ENCODE measurements at regions not wholly inside any gene's neighbourhood (a gene's known extent, or its start where the extent isn't known, plus 50 kb on each side); places are given as distances from the start of the nearest gene placed in this dataset.
A peak's percentile ranks its signal among the peaks of the same experiment; 100 is the strongest.
"Not testable (repeated sequence)": the region's sequence is repeated elsewhere in the genome, so short reads cannot be mapped to it uniquely, and the experiment has no call there.

DNA sequence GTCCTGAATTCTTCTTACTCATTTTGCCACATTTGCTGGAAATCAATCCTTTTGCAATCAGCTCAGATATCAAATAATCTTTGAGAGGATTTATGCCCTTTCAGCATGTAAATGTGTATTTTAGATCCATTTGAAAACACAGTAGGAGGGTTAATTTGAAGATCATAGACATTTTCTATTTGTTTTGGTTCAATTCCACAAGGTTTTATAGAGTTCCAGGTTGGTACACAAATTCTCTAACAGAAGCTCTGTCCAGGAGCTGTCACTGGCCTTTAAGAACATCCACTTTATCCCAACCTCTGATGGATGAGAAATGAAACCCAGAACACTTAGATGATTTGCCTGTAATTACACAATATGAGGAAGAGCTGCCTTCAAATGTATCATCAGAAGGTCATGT lies 157.3 kb upstream of the CHAC2 start:
- no peak overlapping the region for H3K27ac Mint-ChIP-seq
- POLR2A ChIA-PET: no interaction called here
- CTCF ChIA-PET: no interaction called here

DNA sequence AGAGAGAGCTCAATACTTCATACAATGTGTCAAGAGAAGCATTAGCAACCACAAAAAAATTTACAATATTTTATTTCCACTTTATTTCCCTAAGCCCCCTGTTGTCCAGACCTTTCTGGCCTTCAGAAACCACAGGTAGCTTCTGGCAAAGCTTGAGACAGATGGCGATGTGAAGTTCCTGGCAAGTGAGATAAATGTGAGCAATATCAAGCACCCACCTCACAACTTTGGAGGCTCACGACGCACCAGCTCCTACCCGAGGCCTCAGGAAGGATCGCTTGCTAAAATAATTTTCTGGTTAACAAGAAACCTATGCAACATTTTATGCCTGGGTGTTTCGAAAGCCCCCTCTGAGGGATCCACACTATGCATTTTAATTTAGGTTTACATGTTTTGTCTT lies 158.1 kb upstream of the CHAC2 start:
- H3K4me1 Mint-ChIP-seq: no peaks in the 10 kb centered on the region
- no peak for DNase-seq
- Histone ChIP-seq H3K4me1 (ENCODE audit: insufficient read depth, low read length) (no peaks in the 10 kb centered on the region), H3K27me3 (ENCODE audit: insufficient read depth, low read length, poor library complexity, severe bottlenecking) (no peaks in the 10 kb centered on the region), H3K36me3 (ENCODE audit: insufficient read depth, low read length) (no peaks in the 10 kb centered on the region), H3K4me3 (ENCODE audit: low read length) (no peak overlapping the region), H3K27ac (ENCODE audit: low read depth, low read length) (no peak overlapping the region), H3K9me3 (ENCODE audit: low read length) (no peaks in the 10 kb centered on the region)
- POLR2A ChIA-PET: no interaction called here
- H3K36me3 Mint-ChIP-seq: no peaks in the 10 kb centered on the region
- CTCF ChIA-PET: no interaction called here
- peaks cover 1 to 5% of the 10 kb centered on the region in 2 donors for H3K27me3 Mint-ChIP-seq
- H3K27ac Mint-ChIP-seq: no peak overlapping the region
- H3K4me3 Mint-ChIP-seq: no peak overlapping the region
- H3K9me3 Mint-ChIP-seq: no peaks in the 10 kb centered on the region

More for the DNA sequence above, 157.3 kb upstream of the CHAC2 start:
- no peak for DNase-seq
- peaks cover 1 to 5% of the 10 kb centered on the region in 2 donors for H3K27me3 Mint-ChIP-seq
- no peaks in the 10 kb centered on the region for H3K9me3 Mint-ChIP-seq
- no peaks in the 10 kb centered on the region for H3K36me3 Mint-ChIP-seq
- H3K9me3 ChIP-seq (ENCODE audit: low read length): no peaks in the 10 kb centered on the region
- H3K4me1 Mint-ChIP-seq: no peaks in the 10 kb centered on the region
- no peak overlapping the region for H3K4me3 Mint-ChIP-seq
- no peaks in the 10 kb centered on the region for H3K27me3 ChIP-seq (ENCODE audit: insufficient read depth, low read length, poor library complexity, severe bottlenecking)
- no peaks in the 10 kb centered on the region for H3K4me1 ChIP-seq (ENCODE audit: insufficient read depth, low read length)
- no peak overlapping the region for H3K27ac ChIP-seq (ENCODE audit: low read depth, low read length)
- no peak overlapping the region for H3K4me3 ChIP-seq (ENCODE audit: low read length)
- H3K36me3 ChIP-seq (ENCODE audit: insufficient read depth, low read length): no peaks in the 10 kb centered on the region

DNA sequence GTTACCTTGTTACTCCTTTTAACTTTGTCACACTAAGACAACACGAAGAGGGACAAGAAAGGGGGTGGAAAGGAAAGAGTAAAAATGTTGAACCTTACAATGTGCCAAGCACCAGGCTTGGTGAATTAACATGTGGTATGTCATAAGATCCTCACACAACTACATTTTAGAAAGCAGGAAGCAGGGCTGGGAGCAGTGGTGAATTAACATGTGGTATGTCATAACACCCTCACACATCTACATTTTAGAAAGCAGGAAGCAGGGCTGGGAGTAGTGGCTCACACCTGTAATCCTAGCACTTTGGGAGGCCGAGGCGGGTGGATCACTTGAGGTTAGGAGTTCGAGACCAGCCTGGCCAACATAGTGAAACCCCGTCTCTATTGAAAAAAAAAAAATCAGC lies 159.3 kb upstream of the CHAC2 start:
- no peak overlapping the region for H3K27ac Mint-ChIP-seq
- H3K36me3 ChIP-seq (ENCODE audit: insufficient read depth, low read length): no peaks in the 10 kb centered on the region
- ChIA-PET CTCF (no interaction called here), POLR2A (no interaction called here)
- H3K27ac ChIP-seq (ENCODE audit: low read depth, low read length): no peak overlapping the region
- H3K9me3 ChIP-seq (ENCODE audit: low read length): no peaks in the 10 kb centered on the region
- peaks cover 0 to 3% of the 10 kb centered on the region in 2 donors for H3K27me3 Mint-ChIP-seq
- no peaks in the 10 kb centered on the region for H3K27me3 ChIP-seq (ENCODE audit: insufficient read depth, low read length, poor library complexity, severe bottlenecking)
- H3K9me3 Mint-ChIP-seq: no peaks in the 10 kb centered on the region
- no peaks in the 10 kb centered on the region for H3K4me1 ChIP-seq (ENCODE audit: insufficient read depth, low read length)
- no peak for DNase-seq
- H3K4me3 ChIP-seq (ENCODE audit: low read length): no peak overlapping the region
- H3K4me3 Mint-ChIP-seq: no peak overlapping the region
- H3K36me3 Mint-ChIP-seq: no peaks in the 10 kb centered on the region
- H3K4me1 Mint-ChIP-seq: no peaks in the 10 kb centered on the region

DNA sequence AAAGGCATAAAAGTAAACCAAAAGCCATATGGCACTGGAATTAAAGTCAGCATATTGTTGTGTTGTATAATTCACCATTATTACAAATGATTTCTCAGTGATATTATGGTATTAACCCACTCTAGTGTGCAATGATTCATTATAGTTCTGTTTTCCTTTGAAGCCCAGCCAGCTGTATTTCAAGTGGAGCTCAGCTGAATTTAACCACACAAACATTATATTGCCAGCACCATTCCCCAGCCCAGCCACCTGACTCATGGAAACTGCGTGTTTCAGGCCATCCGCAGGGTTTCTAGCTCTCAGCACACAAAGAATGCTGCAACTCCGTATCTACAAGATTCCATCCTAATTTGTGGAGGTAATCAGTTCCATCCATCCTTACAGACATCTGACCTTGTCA lies 166.8 kb upstream of the CHAC2 start:
- no peaks in the 10 kb centered on the region for H3K4me1 ChIP-seq (ENCODE audit: insufficient read depth, low read length)
- DNase-seq: no peak
- Mint-ChIP-seq H3K9me3 (no peaks in the 10 kb centered on the region), H3K4me1 (no peaks in the 10 kb centered on the region), H3K27me3 (peaks cover 13% of the 10 kb centered on the region in 2 donors), H3K27ac (no peak overlapping the region), H3K4me3 (no peak overlapping the region), H3K36me3 (no peaks in the 10 kb centered on the region)
- H3K9me3 ChIP-seq (ENCODE audit: low read length): no peaks in the 10 kb centered on the region
- peaks cover 6% of the 10 kb centered on the region for H3K27me3 ChIP-seq (ENCODE audit: insufficient read depth, low read length, poor library complexity, severe bottlenecking)
- no peak overlapping the region for H3K27ac ChIP-seq (ENCODE audit: low read depth, low read length)
- POLR2A ChIA-PET: no interaction called here
- no peak overlapping the region for H3K4me3 ChIP-seq (ENCODE audit: low read length)
- no peaks in the 10 kb centered on the region for H3K36me3 ChIP-seq (ENCODE audit: insufficient read depth, low read length)
- CTCF ChIA-PET: no interaction called here

- H3K4me3 ChIP-seq (ENCODE audit: low read length); H3K9me3 Mint-ChIP-seq; H3K36me3 ChIP-seq (ENCODE audit: insufficient read depth, low read length); H3K4me1 ChIP-seq (ENCODE audit: insufficient read depth, low read length); H3K27me3 ChIP-seq (ENCODE audit: insufficient read depth, low read length, poor library complexity, severe bottlenecking); H3K9me3 ChIP-seq (ENCODE audit: low read length); H3K27ac ChIP-seq (ENCODE audit: low read depth, low read length); H3K27me3 Mint-ChIP-seq; H3K4me1 Mint-ChIP-seq; CTCF ChIA-PET; H3K36me3 Mint-ChIP-seq: not testable (repeated sequence)
- POLR2A ChIA-PET: interaction anchor here (0.6 kb wide), 1 partner anchor 202 kb away, joined by 6 read pairs; no protein-coding TSS in a partner anchor
- Mint-ChIP-seq H3K4me3 (peak overlapping the region; percentile 7 to 82 (median 59)), H3K27ac (peak overlapping the region in 3 of 8 donors; percentile 66 to 86 (median 68))
- peak in 1 of 5 donors; percentile 1 for DNase-seq
Observed at GRCh38 chr2:53586733-53587612, 180.6 kb upstream of the CHAC2 start.

- no peaks in the 10 kb centered on the region for H3K36me3 Mint-ChIP-seq
- H3K9me3 ChIP-seq (ENCODE audit: low read length): no peaks in the 10 kb centered on the region
- no peak overlapping the region for H3K4me3 Mint-ChIP-seq
- H3K27me3 ChIP-seq (ENCODE audit: insufficient read depth, low read length, poor library complexity, severe bottlenecking): no peaks in the 10 kb centered on the region
- H3K27ac Mint-ChIP-seq: no peak overlapping the region
- H3K36me3 ChIP-seq (ENCODE audit: insufficient read depth, low read length): no peaks in the 10 kb centered on the region
- H3K4me1 Mint-ChIP-seq: no peaks in the 10 kb centered on the region
- peaks cover 5 to 13% of the 10 kb centered on the region in 2 donors for H3K27me3 Mint-ChIP-seq
- H3K9me3 Mint-ChIP-seq: peaks cover 0 to 2% (median 0%) of the 10 kb centered on the region in 5 donors
- no peak overlapping the region for H3K4me3 ChIP-seq (ENCODE audit: low read length)
- CTCF ChIA-PET: no interaction called here
- no peak for DNase-seq
- POLR2A ChIA-PET: no interaction called here
- H3K27ac ChIP-seq (ENCODE audit: low read depth, low read length): no peak overlapping the region
- no peaks in the 10 kb centered on the region for H3K4me1 ChIP-seq (ENCODE audit: insufficient read depth, low read length)
Observed at GRCh38 chr2:53584986-53585385, 182.6 kb upstream of the CHAC2 start.

DNA sequence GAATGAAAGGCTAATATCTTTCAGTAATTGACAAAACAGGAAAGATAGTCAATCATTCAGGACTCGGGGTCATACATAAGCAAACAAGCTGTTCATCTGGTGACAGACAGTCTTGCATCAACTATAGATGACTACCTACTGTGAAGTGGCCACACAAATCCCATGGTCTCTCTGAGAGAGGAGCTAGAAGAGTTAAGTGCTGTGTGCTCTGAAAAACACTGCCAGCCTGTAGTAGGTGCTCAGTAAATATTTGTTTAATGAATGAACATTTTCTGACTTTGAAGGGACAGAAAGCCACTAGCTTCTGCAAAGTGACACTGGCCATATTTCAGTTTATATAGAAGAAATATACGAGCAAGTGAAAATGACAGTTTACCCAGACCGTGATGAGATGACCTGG lies 184.0 kb upstream of the CHAC2 start:
- Histone ChIP-seq H3K4me3 (ENCODE audit: low read length) (no peak overlapping the region), H3K27me3 (ENCODE audit: insufficient read depth, low read length, poor library complexity, severe bottlenecking) (no peaks in the 10 kb centered on the region), H3K27ac (ENCODE audit: low read depth, low read length) (no peak overlapping the region), H3K9me3 (ENCODE audit: low read length) (no peaks in the 10 kb centered on the region), H3K4me1 (ENCODE audit: insufficient read depth, low read length) (no peaks in the 10 kb centered on the region), H3K36me3 (ENCODE audit: insufficient read depth, low read length) (no peaks in the 10 kb centered on the region)
- H3K4me3 Mint-ChIP-seq: no peak overlapping the region
- peaks cover 0 to 2% (median 0%) of the 10 kb centered on the region in 5 donors for H3K9me3 Mint-ChIP-seq
- DNase-seq: no peak
- peak overlapping the region in 1 of 8 donors; percentile 70 for H3K27ac Mint-ChIP-seq
- H3K27me3 Mint-ChIP-seq: peaks cover 5 to 21% of the 10 kb centered on the region in 2 donors
- H3K4me1 Mint-ChIP-seq: no peaks in the 10 kb centered on the region
- H3K36me3 Mint-ChIP-seq: no peaks in the 10 kb centered on the region
- CTCF ChIA-PET: no interaction called here
- POLR2A ChIA-PET: no interaction called here

- peaks cover 3 to 26% of the 10 kb centered on the region in 2 donors for H3K27me3 Mint-ChIP-seq
- DNase-seq: no peak
- Histone ChIP-seq H3K27ac (ENCODE audit: low read depth, low read length) (no peak overlapping the region), H3K36me3 (ENCODE audit: insufficient read depth, low read length) (no peaks in the 10 kb centered on the region), H3K4me3 (ENCODE audit: low read length) (no peak overlapping the region), H3K27me3 (ENCODE audit: insufficient read depth, low read length, poor library complexity, severe bottlenecking) (no peaks in the 10 kb centered on the region), H3K4me1 (ENCODE audit: insufficient read depth, low read length) (no peaks in the 10 kb centered on the region), H3K9me3 (ENCODE audit: low read length) (no peaks in the 10 kb centered on the region)
- H3K9me3 Mint-ChIP-seq: no peaks in the 10 kb centered on the region
- ChIA-PET POLR2A (interaction anchor here (0.5 kb wide), 1 partner anchor 234 kb away, joined by 5 read pairs; no protein-coding TSS in a partner anchor), CTCF (no interaction called here)
- no peak overlapping the region for H3K27ac Mint-ChIP-seq
- H3K4me1 Mint-ChIP-seq: no peaks in the 10 kb centered on the region
- H3K36me3 Mint-ChIP-seq: no peaks in the 10 kb centered on the region
- H3K4me3 Mint-ChIP-seq: no peak overlapping the region
Observed at GRCh38 chr2:53582556-53582955, 185.0 kb upstream of the CHAC2 start.

Data from CD8-positive, alpha-beta memory T cell (primary cell).